Spleen (tissue), 11 donors: ENCODE measurements at regions not wholly inside any gene's neighbourhood (a gene's known extent, or its start where the extent isn't known, plus 50 kb on each side); places are given as distances from the start of the nearest gene placed in this dataset.
"Not testable (repeated sequence)": the region's sequence is repeated elsewhere in the genome, so short reads cannot be mapped to it uniquely, and the experiment has no call there.

Experiments used
- DNase-seq: peaks from one replicate; pipeline ENCODE4 v3.0.0-alpha.2; 2020
- H3K27ac ChIP-seq, 8 donors: fragments of 200-600 bp; sonication (generic) in 7 of 8; 1 replicate in 4 of 8; 2 replicates in 4 of 8; pipeline versions ENCODE4 v1.5.0 to v1.8.0; 2016 to 2021; ENCODE audit warnings: inconsistent platforms in 4 of 8, mild to moderate bottlenecking in 4 of 8, moderate library complexity in 1 of 8
- H3K27me3 ChIP-seq, 7 donors: fragments of 200-600 bp; sonication (generic) in 6 of 7; replicated peaks in 1 of 7; 1 replicate in 4 of 7; 2 replicates in 3 of 7; pipeline versions ENCODE4 v1.5.0 to v1.8.0; 2016 to 2021; ENCODE audit warnings: inconsistent platforms in 3 of 7, mild to moderate bottlenecking in 1 of 7
- H3K36me3 ChIP-seq, 6 donors: fragments of 200-600 bp; sonication (generic) in 5 of 6; 1 replicate in 4 of 6; 2 replicates in 2 of 6; pipeline versions ENCODE4 v1.5.0 to v1.8.0; 2016 to 2021; ENCODE audit warnings: inconsistent platforms in 2 of 6
- H3K4me1 ChIP-seq, 6 donors: fragments of 200-600 bp; sonication (generic) in 5 of 6; 1 replicate in 3 of 6; 2 replicates in 3 of 6; pipeline versions ENCODE4 v1.5.0 to v1.8.0; 2016 to 2021; ENCODE audit warnings: inconsistent platforms in 3 of 6
- H3K4me3 ChIP-seq, 8 donors: fragments of 200-600 bp; sonication (generic) in 7 of 8; 1 replicate in 4 of 8; 2 replicates in 4 of 8; pipeline versions ENCODE4 v1.5.0 to v1.8.0; 2016 to 2021; ENCODE audit warnings: inconsistent platforms in 4 of 8, mild to moderate bottlenecking in 4 of 8, moderate library complexity in 2 of 8
- H3K9me3 ChIP-seq, 8 donors: fragments of 200-600 bp; sonication (generic) in 7 of 8; 1 replicate in 4 of 8; 2 replicates in 4 of 8; pipeline versions ENCODE4 v1.5.0 to v1.8.0; 2016 to 2021; ENCODE audit warnings: inconsistent platforms in 4 of 8
- POLR2A ChIP-seq, 3 donors: fragments of 450-650 bp; IDR thresholded peaks; one replicate each; pipeline ENCODE4 v1.5.1; 2017; ENCODE audit warnings: antibody characterized with exemption in 3 of 3, mild to moderate bottlenecking in 1 of 3
- POLR2AphosphoS5 ChIP-seq, 3 donors: sonication (generic); formaldehyde crosslinking; IDR thresholded peaks; one replicate each; pipeline ENCODE4 v1.5.1; 2017; ENCODE audit warnings: antibody characterized with exemption in 3 of 3
- WGBS, 5 donors: extraction: QIAGEN DNeasy Blood & Tissue Kit in 3 of 5; methylation state at CpG; one replicate each; pipeline versions ENCODE4 v1.1.5 to v1.1.7; 2013 to 2018; 5-methylcytosine and 5-hydroxymethylcytosine counted together
- intact Hi-C: fragments of 100-400 bp; cut with DNase I; formaldehyde crosslinking; loops from one replicate; pipeline ENCODE4 v1.15.0; 2023; ENCODE audit warnings: low total_unique reads
- TF ChIP-seq, protein P1 (sequence below), 11 experiments: fragments of 200-600 bp in 7 of 11; fragments of 450-650 bp in 4 of 11; sonication (generic) in 4 of 11; IDR thresholded peaks in 8 of 11; conservative IDR thresholded peaks in 3 of 11; 1 replicate in 7 of 11; 2 replicates in 4 of 11; pipeline versions ENCODE4 v1.4.0 to v1.8.0; 2016 to 2021; ENCODE audit warnings: antibody characterized with exemption in 11 of 11, inconsistent platforms in 4 of 11, mild to moderate bottlenecking in 1 of 11
- donor health status: healthy with polysubstance abuse.
- donor health status: DM: no; HTN: no; CAD: no; lungs with moderate emphysema.
- donor health status: DM: no; HTN: no; CAD: no.
- donor health status: Bipolar disorder and iron deficiency.
- donor health status: healthy.
- donor health status: DM: no; HTN: no; CAD: no.
- donor health status: DM: yes; HTN: yes; CAD: no.

DNA sequence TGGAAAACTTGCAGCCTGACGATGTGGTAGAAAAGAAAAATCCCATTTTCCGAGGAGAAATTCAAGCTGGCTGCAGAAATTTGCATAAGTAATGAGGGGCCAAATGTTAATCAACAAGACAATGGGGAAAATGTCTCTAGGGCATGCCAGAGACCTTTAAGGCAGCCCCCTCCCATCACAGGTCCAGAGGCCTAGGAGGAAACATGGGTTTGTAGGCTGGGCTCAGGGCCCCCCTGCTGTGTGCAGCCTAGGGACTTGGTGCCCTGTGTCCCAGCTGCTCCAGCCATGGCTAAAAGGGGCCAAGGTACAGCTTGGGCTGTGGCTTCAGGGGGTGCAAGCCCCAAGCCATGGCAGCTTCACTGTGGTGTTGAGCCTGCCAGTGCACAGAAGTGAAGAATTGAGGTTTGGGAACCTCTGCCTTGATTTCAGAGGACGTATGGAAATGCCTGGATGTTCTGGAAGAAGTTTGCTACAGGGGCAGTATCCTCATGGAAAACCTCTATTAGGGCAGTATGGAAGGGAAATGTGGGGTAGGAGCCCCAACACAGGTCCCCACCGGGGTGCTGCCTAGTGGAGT lies 75.9 kb upstream of the CADPS start:
- H3K36me3 ChIP-seq: no peaks in the 10 kb centered on the region
- 62 to 69% (median 66%) methylated on average over 3 to 4 of the region's 4 CpGs for WGBS, 5 donors
- no peaks in the 10 kb centered on the region for H3K9me3 ChIP-seq
- H3K4me1 ChIP-seq: no peaks in the 10 kb centered on the region
- intact Hi-C loops: no loop called here
- H3K27me3 ChIP-seq: no peaks in the 10 kb centered on the region
- TF ChIP-seq, protein P1, sequence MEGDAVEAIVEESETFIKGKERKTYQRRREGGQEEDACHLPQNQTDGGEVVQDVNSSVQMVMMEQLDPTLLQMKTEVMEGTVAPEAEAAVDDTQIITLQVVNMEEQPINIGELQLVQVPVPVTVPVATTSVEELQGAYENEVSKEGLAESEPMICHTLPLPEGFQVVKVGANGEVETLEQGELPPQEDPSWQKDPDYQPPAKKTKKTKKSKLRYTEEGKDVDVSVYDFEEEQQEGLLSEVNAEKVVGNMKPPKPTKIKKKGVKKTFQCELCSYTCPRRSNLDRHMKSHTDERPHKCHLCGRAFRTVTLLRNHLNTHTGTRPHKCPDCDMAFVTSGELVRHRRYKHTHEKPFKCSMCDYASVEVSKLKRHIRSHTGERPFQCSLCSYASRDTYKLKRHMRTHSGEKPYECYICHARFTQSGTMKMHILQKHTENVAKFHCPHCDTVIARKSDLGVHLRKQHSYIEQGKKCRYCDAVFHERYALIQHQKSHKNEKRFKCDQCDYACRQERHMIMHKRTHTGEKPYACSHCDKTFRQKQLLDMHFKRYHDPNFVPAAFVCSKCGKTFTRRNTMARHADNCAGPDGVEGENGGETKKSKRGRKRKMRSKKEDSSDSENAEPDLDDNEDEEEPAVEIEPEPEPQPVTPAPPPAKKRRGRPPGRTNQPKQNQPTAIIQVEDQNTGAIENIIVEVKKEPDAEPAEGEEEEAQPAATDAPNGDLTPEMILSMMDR (IDR thresholded peaks at IDR 0.05 in 8 of 11, conservative IDR thresholded peaks at IDR 0.05 in 3 of 11): no peak
- TF ChIP-seq POLR2AphosphoS5 (IDR thresholded peaks at IDR 0.05) (no peak), POLR2A (IDR thresholded peaks at IDR 0.05) (no peak)
- H3K4me3 ChIP-seq: no peak overlapping the region
- H3K27ac ChIP-seq: no peak overlapping the region
- DNase-seq: no peak

DNA sequence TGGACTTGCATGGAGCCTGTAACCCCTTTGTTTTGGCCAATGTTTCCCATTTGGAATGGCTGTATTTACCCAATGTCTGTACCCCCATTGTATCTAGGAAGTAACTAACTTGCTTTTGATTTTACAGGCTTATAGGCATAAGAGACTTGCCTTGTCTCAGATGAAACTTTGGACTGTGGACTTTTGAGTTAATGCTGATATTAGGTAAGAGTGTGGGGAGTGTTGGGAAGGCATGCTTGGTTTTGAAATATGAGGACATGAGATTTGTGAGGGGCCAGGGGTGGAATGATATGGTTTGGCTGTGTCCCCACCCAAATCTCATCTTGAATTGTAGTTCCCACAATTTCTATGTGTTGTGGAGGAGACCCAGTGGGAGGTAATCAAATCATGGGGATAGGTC lies 76.7 kb upstream of the CADPS start:
- intact Hi-C loops, H3K27ac ChIP-seq, H3K36me3 ChIP-seq, H3K9me3 ChIP-seq, H3K27me3 ChIP-seq, DNase-seq, H3K4me1 ChIP-seq, H3K4me3 ChIP-seq: not testable (repeated sequence)

DNA sequence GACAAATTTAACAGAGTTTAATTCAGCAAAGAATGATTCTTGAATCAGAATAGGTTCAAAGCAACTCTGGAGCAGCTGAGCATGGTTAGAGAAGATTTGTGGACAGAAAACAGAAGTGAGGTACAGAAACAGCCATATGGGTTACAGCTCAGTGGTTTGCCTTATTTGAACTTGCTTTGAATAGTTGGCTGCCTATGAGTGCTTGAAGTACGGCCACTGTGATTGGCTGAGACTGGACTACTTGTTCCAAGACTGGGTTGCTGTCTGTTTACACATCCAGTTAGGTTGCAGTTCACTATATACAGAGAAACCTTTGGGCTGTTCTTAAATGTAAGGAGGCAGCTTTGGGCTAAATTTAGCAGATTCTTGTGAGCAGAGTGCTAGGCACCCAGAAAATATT lies 79.4 kb upstream of the CADPS start:
- no peaks in the 10 kb centered on the region for H3K36me3 ChIP-seq
- TF ChIP-seq POLR2AphosphoS5 (IDR thresholded peaks at IDR 0.05): no peak
- no peak for TF ChIP-seq POLR2A (IDR thresholded peaks at IDR 0.05)
- TF ChIP-seq, protein P1 (IDR thresholded peaks at IDR 0.05 in 8 of 11, conservative IDR thresholded peaks at IDR 0.05 in 3 of 11): no peak
- intact Hi-C loops: no loop called here
- H3K27ac ChIP-seq: no peak overlapping the region
- DNase-seq: no peak
- H3K27me3 ChIP-seq: no peaks in the 10 kb centered on the region
- no peaks in the 10 kb centered on the region for H3K4me1 ChIP-seq
- no peaks in the 10 kb centered on the region for H3K9me3 ChIP-seq
- no peak overlapping the region for H3K4me3 ChIP-seq
- WGBS, 5 donors: 53 to 73% (median 69%) methylated on average over 1 of the region's 1 CpG

DNA sequence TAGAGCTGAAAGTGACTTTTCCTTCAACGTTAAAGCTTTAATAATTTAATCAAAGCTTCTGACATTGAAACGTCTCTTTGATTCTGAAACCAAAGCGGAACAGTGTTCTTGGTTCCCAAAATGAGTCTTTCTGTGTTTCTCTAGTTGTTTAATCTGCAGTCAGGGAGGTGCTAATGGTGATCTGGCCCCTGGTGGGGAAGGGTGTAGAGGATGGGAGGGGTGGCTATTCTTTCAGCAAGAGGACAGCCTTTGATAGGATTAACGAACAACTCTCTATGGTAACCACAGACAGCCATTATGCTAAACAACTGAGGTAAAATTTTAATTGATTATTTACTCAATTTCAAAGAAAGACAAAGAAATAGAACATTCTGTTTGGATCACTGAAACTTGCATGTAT lies 79.9 kb upstream of the CADPS start:
- H3K4me3 ChIP-seq: no peak overlapping the region
- no peak overlapping the region for H3K27ac ChIP-seq
- DNase-seq: no peak
- 62 to 74% (median 71%) methylated on average over 4 of the region's 4 CpGs for WGBS, 5 donors
- no peaks in the 10 kb centered on the region for H3K9me3 ChIP-seq
- H3K36me3 ChIP-seq: no peaks in the 10 kb centered on the region
- TF ChIP-seq, protein P1 (IDR thresholded peaks at IDR 0.05 in 8 of 11, conservative IDR thresholded peaks at IDR 0.05 in 3 of 11): no peak
- TF ChIP-seq POLR2AphosphoS5 (IDR thresholded peaks at IDR 0.05) (no peak), POLR2A (IDR thresholded peaks at IDR 0.05) (no peak)
- no peaks in the 10 kb centered on the region for H3K4me1 ChIP-seq
- intact Hi-C loops: no loop called here
- no peaks in the 10 kb centered on the region for H3K27me3 ChIP-seq

DNA sequence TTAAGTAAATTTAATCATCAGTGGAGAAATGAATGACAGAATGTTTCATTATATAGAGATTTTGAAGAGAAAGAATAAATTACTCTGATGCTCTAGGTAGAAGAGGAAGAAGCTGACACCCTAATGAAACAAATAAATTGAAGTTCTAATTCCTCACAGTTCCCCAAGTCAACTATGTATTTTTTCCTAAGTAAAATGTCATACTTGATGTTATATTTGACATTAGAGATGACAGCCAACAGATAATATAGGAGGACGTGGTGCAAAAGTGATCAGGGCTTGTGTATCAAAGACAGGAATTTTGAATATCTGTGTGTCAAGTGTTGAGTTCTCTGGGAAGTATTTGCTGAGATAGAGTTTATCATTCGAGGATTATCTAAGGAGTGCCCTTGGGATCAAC lies 81.2 kb upstream of the CADPS start:
- H3K4me1 ChIP-seq: no peaks in the 10 kb centered on the region
- DNase-seq: no peak
- no peak overlapping the region for H3K4me3 ChIP-seq
- no peaks in the 10 kb centered on the region for H3K36me3 ChIP-seq
- 53 to 78% (median 66%) methylated on average over 2 of the region's 2 CpGs for WGBS, 5 donors
- TF ChIP-seq POLR2A (IDR thresholded peaks at IDR 0.05) (no peak), POLR2AphosphoS5 (IDR thresholded peaks at IDR 0.05) (no peak)
- TF ChIP-seq, protein P1 (IDR thresholded peaks at IDR 0.05 in 8 of 11, conservative IDR thresholded peaks at IDR 0.05 in 3 of 11): no peak
- H3K27ac ChIP-seq: no peak overlapping the region
- no peaks in the 10 kb centered on the region for H3K9me3 ChIP-seq
- no peaks in the 10 kb centered on the region for H3K27me3 ChIP-seq
- intact Hi-C loops: no loop called here
